SU-DHL-6 (cell line): ENCODE measurements at regions not wholly inside any gene's neighbourhood (a gene's known extent, or its start where the extent isn't known, plus 50 kb on each side); places are given as distances from the start of the nearest gene placed in this dataset.

Source experiments
- CTCF ChIP-seq: fragments of 200-600 bp; sonication (generic); IDR thresholded peaks from one replicate; pipeline ENCODE4 v1.5.1; 2017; ENCODE audit warnings: antibody characterized with exemption, mild to moderate bottlenecking, low read length, moderate library complexity; ENCODE audit not compliant: insufficient read depth, poor library complexity, severe bottlenecking
- EZH2phosphoT487 ChIP-seq: fragments of 200-600 bp; sonication (generic), shearing (Covaris generic); conservative IDR thresholded peaks from 2 replicates; pipeline ENCODE4 v1.6.1; 2018; ENCODE audit warnings: mild to moderate bottlenecking, antibody characterized with exemption, low read length, moderate library complexity, mixed read lengths

DNA sequence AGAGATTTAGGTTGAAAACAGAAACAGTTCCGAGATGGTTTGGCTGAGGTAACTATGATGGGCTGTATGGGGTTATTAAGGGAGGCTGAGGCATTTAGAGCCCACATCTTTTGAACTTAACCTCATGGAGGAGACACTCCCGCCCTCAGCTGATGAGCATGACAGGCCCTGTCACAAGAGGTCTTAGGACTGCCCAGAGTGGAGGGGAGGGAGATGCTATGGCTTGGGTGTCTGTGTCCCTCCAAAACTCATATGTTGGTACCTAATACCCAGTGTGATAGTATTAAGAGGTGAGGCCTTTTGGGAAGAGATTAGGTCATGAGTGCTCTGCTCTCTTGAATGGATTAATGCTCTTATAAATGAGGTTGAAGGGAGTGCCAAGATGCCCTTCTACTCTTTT, 126.6 kb downstream of the CDC5L start:
- TF ChIP-seq EZH2phosphoT487 (no peak), CTCF (no peak)
